Liver (tissue), 3 donors: ENCODE measurements at regions not wholly inside any gene's neighbourhood (a gene's known extent, or its start where the extent isn't known, plus 50 kb on each side); places are given as distances from the start of the nearest gene placed in this dataset.

ENCODE experiments used
- ATF3 ChIP-seq: IDR thresholded peaks from 2 replicates; pipeline ENCODE4 v1.6.1; 2016; ENCODE audit warnings: antibody characterized with exemption
- CTCF ChIP-seq: fragments of 150-350 bp; IDR thresholded peaks from 2 replicates; pipeline ENCODE4 v1.5.1; 2017; ENCODE audit warnings: improper control_type of control experiment, low read depth, low read length; ENCODE audit not compliant: missing input control
- EGR1 ChIP-seq, 2 donors: IDR thresholded peaks; 2 replicates each; pipeline ENCODE4 v1.6.1; 2016 to 2018; ENCODE audit warnings: antibody characterized with exemption in 2 of 2, low read depth in 2 of 2
- HNF4G ChIP-seq: IDR thresholded peaks from 2 replicates; pipeline ENCODE4 v1.6.1; 2016; ENCODE audit warnings: antibody characterized with exemption
- JUND ChIP-seq, 2 donors: IDR thresholded peaks; 2 replicates each; pipeline ENCODE4 v1.6.1; 2016; ENCODE audit warnings: antibody characterized with exemption in 2 of 2
- MAX ChIP-seq: IDR thresholded peaks from 2 replicates; pipeline ENCODE4 v1.6.1; 2016; ENCODE audit warnings: antibody characterized with exemption
- NR2F2 ChIP-seq: IDR thresholded peaks from 2 replicates; pipeline ENCODE4 v1.6.1; 2016; ENCODE audit warnings: antibody characterized with exemption
- RAD21 ChIP-seq, 2 donors: IDR thresholded peaks; 2 replicates each; pipeline ENCODE4 v1.6.1; 2016; ENCODE audit warnings: antibody characterized with exemption in 2 of 2, mild to moderate bottlenecking in 2 of 2
- SP1 ChIP-seq: IDR thresholded peaks from 2 replicates; pipeline ENCODE4 v1.6.1; 2018; ENCODE audit warnings: antibody characterized with exemption, mild to moderate bottlenecking
- TAF1 ChIP-seq: conservative IDR thresholded peaks from 2 replicates; pipeline ENCODE4 v1.6.1; 2016; ENCODE audit warnings: antibody characterized with exemption, mild to moderate bottlenecking
- YY1 ChIP-seq: IDR thresholded peaks from 2 replicates; pipeline ENCODE4 v1.6.1; 2016; ENCODE audit warnings: antibody characterized with exemption, mild to moderate bottlenecking
- TF ChIP-seq, protein P1 (sequence below): IDR thresholded peaks from 2 replicates; pipeline ENCODE4 v1.6.1; 2016; ENCODE audit warnings: antibody characterized with exemption, mild to moderate bottlenecking
- donor health status: healthy.
- donor health status: healthy.

GRCh38 chr10:88222881-88223280 lies 359.5 kb downstream of the PTEN start:
- TF ChIP-seq HNF4G (no peak), CTCF (no peak), MAX (no peak), EGR1 (IDR thresholded peaks at IDR 0.05; ENCODE audit: low read depth in 2 of 2) (no peak), SP1 (no peak), JUND (IDR thresholded peaks at IDR 0.05) (no peak), RAD21 (IDR thresholded peaks at IDR 0.05) (no peak), ATF3 (no peak), NR2F2 (no peak), TAF1 (no peak), YY1 (no peak)
- TF ChIP-seq, protein P1, sequence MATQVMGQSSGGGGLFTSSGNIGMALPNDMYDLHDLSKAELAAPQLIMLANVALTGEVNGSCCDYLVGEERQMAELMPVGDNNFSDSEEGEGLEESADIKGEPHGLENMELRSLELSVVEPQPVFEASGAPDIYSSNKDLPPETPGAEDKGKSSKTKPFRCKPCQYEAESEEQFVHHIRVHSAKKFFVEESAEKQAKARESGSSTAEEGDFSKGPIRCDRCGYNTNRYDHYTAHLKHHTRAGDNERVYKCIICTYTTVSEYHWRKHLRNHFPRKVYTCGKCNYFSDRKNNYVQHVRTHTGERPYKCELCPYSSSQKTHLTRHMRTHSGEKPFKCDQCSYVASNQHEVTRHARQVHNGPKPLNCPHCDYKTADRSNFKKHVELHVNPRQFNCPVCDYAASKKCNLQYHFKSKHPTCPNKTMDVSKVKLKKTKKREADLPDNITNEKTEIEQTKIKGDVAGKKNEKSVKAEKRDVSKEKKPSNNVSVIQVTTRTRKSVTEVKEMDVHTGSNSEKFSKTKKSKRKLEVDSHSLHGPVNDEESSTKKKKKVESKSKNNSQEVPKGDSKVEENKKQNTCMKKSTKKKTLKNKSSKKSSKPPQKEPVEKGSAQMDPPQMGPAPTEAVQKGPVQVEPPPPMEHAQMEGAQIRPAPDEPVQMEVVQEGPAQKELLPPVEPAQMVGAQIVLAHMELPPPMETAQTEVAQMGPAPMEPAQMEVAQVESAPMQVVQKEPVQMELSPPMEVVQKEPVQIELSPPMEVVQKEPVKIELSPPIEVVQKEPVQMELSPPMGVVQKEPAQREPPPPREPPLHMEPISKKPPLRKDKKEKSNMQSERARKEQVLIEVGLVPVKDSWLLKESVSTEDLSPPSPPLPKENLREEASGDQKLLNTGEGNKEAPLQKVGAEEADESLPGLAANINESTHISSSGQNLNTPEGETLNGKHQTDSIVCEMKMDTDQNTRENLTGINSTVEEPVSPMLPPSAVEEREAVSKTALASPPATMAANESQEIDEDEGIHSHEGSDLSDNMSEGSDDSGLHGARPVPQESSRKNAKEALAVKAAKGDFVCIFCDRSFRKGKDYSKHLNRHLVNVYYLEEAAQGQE = no peak
